NCI-H1092 treated with DMSO at 0.1 percent for 48 hours (cell line): ENCODE measurements at regions not wholly inside any gene's neighbourhood (a gene's known extent, or its start where the extent isn't known, plus 50 kb on each side); places are given as distances from the start of the nearest gene placed in this dataset.

ENCODE experiments used
- DNase-seq: peaks from one replicate; lab custom pipeline; 2025; lab: John Stamatoyannopoulos, UW

DNA sequence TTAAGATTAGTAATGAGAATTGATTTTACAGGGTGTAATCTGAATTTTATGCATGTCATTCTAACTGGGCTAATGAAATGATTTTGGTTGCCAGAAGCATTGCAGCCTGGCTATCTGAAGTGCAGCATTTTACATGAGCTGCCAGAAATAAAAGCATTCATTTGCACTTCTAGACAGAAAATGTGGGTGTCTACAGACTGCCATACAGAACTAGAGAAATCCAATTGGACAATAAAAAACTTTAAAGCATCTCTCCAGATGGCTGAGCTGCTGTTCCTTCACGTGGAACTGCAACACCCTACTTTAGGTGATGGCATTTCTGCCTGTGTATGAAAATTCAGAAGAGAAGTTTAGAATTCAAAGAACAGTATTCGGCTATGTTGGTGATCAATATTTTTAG, 450.1 kb upstream of the SLITRK1 start:
- no peak for DNase-seq

DNA sequence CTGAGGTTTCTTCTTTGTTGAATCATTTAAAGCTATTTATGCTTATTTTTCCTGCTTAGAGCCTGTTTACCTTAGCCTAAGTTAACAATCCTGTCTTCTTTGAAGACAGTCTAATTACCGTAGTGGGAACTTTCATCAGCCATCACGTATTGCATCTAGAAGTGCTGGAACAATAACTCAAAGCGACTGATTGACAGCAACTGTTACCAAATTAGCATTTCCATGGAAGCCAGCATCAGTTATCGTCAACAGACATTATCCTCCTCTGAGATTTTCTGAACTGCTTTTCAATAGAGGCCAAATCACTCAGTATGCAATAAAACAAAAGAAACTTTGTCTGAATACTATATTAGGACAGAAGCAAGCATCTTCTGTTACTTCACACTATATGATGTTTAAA, 433.3 kb upstream of the SLITRK1 start:
- DNase-seq = no peak

DNA sequence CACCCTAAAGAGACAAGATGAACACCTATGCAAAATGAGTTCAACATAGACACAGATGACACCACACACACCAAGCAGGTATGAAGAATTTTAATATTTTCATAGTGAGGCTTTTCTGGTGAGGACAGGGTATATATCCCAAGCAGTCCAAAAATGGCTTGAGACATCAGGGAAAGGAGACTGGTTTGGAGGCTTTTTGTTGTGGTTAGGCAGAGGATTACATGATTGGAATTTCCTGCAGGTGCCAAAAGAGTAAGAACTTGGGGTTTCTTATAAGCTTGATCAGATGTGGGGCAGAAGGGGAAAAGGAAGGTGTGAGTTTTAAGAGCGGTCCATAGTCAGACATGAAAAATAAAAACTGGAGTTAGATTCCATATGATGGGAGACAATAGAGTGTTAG, 420.8 kb upstream of the SLITRK1 start:
- no peak for DNase-seq

DNA sequence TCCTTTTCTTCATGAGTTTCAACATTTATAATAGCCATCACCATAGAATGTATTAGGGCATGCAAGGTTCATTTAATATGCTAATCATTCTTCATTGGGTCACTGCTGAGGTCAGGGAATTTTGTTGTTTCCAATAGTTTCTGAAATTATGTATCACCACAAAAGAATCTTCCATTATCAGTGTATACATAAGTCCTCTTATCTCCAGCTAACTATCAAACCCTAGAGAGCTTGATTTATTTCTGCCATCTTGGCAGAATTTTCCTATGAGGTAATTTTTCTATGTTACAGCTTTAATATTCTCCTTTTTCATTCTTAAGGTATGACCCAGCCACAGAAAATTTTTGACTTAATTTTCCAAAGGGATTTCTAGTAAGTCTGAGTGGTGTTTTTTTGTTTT, 415.0 kb upstream of the SLITRK1 start:
- no peak for DNase-seq

DNA sequence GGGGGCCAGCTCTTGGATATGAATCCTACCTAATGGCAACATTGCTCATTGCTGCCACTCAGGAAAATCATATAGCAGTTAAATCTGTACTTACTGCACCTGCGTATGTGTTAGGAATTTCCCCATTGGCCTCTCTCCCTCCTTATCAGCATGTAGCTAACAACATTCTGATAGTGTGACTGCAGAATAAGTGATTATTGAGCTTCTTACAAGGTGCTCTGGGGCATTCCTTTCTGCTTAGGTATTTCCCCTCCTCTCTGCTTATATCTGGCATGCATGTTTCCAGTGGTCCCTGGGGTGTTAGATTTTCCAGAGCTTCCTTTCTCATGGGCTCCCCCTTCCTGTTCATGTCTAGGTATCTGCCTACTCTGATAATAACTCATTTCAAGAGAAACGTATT, 414.1 kb upstream of the SLITRK1 start:
- no peak for DNase-seq

DNA sequence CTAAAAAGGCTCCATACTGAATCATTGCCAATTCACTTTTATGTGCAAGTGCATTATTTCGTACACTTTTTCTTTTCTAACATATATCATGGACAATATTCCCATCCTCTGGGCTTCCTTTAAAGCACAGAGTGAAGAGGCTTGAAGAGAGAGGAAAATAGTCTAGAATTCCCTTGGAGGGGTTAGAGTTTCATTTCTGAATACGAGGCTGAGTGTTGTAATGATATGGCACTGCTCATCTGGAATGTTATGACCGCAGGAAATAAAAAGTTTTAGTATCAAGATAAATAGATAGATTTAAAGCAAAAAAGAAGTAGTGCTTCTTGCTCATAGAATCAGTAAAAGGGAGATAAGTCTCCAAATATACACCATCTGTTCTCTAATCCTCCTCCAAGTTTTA, 412.3 kb upstream of the SLITRK1 start:
- no peak for DNase-seq

DNA sequence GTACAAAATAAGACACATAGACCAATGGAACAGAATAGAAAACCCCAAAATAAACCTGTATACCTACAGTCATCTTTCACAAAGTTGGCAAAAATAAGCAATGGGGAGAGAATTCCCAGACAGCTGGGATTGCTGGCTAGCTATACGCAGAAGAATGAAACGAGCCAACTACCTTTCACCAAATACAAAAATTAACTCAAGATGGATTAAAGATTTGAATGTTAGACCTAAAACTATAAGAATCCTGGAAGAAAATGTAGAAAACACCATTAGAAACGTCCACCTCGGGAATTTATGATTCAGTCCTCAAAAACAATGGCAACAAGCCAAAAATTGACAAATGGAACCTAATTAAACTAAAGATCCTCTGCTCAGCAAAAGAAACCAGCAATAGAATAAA, 408.1 kb upstream of the SLITRK1 start:
- DNase-seq = no peak

DNA sequence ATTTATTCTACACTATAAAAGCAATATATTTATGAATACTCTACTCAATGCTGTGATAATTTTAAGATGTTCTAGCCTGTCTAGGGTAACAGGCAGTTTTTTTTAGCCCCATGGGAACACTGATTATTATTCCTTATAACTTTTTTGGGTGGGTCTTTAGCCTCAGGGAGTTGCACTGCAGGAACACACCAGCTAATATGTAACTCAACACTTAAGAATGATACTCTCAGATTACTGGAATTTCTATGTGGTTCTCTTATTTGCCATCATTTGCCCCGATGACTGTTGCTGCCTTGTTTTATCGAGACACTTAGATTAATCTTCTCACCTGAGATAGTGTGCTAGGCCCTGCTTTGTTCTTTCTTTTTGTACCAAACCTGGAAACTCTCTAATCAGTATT, 396.9 kb upstream of the SLITRK1 start:
- no peak for DNase-seq

DNA sequence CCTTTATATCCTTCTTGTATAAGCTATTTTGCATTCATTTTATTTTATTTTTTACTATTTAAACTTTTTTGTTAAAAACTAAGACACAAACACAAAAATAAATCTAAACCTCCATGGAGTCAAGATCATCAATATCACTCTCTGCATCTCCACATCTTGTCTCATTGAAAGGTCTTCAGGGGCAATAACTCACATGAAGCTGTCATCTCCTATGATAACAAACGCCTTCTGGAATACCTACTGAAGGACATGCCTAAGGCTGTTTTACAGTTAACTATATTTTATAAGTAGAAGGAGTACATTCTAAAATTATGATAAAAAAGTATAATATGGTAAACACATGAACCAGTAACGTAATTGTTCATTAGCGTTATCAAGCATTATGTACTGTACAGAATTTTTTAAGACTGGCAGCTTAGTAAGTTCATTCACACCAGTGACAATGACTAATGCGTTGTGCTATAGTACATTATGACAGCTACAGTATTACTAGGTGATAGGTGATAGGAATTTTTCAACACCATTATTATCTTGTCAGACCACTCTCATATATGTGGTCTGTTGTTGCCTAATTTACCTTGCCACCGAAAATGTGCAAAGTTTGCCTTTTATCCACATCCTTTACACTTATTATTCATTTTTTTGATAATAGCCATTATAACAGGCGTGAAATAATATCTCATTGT, 390.7 kb upstream of the SLITRK1 start:
- DNase-seq = no peak

DNA sequence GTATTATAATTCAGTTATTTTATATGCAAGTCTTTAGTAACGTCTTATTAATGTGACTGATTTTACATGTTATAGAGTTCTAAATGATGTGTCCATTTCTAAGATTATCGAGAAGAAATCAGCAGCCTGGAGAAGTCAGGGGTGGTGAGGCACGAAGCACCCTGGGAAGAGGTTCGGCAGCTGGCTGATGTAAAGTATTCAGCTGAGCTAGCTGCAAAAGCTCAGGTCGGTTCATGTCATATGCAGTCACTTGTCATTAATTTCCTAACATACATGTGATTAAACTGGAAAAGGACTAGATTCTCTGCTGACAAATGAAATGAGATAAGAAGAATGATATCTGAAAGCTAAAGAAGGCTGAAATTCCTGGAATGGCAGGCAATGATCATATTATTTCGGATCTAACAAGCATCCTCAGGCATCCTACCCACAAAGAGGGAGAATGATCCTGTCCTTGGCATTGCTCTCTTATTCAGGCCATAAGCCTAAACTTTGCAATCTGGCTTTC, 383.0 kb upstream of the SLITRK1 start:
- DNase-seq = no peak

DNA sequence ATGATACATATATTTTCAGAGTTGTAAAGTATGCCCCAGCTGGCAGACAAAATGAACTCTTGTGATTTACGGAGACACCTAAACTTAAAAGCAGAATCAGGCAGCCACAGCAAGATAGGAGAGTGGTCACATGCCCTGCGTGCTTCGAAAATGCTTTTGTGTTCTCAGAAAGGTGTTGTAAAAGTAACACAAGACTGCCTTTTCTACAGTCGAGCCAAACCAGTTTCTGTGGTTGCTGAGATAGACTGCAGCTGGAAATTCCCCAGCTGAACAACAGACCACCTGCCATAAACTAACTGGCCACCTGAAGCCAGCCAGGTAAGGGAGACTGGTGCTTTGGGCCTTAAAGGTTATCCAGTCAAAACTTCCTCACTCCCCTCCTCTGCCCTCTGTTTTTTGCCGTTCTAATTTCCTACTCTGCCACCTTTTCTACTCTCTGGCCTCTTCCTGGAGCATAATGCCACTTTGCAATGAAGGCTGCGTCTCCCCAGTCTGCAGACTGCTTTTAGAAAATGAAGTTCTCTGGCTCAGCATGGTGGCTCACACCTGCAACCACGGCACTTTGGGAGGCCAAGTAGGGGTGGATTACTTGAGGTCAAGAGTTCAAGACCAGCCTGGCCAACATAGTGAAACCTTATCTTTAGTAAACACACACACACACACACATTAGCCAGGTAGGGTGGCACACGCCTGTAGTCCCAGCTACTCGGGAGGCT, 381.2 kb upstream of the SLITRK1 start:
- DNase-seq = no peak

DNA sequence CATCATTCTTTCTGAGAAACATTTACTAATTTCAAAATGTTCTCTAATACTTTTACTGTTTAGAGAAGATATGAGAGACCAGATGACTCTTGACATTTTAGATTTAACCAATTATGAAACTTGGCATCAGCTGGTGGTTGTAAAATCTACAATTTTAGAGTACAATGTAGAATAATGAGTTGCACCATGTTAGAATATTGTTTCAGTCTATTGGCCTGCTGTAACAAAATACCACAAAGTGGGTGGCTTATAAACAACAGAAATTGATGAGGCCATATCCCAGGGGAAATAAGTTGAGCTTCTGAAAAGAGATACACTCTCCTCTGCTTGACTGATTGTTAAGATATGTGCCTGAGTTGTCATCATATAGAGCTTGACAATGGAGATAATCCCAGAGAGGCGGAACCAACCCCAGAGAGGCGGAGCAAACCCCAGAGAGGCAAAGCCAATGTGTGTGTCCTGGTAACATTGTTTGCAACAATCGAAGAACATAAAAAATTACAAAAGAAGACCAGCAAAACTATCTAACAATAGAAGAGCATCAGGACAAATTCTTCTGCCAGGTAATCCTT, 373.0 kb upstream of the SLITRK1 start:
- no peak for DNase-seq

DNA sequence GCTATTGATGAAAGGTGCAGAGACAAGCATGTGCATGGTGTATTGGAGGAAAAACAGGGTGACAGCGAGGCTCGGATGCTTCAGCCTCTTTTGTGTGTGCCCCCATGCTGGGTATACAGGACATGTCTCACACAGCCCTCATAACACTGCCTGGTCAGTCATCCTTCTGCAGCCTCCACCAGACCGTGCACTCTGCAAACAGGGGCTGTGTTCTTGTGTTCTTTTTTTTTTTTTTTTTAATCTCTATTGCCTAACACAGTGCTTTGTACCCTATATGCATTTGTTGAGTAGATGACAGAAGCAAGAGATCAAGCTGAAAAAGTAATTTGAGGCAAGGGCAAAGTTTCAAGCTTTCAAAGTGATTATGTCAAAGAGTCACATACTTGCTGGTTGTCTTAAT, 367.2 kb upstream of the SLITRK1 start:
- DNase-seq = no peak

DNA sequence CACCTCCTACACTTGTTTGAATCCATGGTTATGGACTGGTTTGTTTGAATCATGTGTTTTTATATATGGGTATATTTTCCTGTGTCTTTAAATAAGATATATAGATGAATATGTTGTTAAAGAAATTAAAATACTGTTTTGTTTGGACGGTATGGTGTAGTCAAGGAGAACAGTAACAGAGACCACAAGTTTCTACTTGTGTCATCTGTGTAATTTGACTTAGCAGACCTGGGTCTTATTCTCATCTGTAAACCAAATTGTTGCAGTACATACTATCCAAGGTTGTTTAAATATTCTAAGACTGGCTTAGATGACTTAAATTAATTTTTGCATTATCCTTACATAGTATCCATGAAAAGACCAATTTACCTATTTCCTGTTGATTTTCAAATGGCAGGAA, 361.1 kb upstream of the SLITRK1 start:
- no peak for DNase-seq

DNA sequence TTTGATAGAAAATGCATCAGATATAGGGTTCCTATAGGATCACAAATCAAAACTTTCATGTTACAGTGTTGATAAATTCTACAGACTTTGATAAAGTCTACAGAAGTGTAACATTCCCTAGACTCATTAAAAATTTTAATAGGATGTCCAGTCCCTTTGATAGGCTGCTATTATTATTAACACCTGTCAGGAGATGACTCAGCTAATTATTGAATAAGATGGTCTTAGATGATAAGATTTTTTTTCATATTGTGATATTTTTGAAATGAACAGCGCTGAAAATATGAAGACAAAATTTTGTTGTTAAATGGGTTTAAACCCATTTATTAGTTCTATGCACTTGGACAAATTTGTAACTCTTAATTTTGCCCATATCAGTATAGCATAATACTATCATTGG, 356.8 kb upstream of the SLITRK1 start:
- no peak for DNase-seq

DNA sequence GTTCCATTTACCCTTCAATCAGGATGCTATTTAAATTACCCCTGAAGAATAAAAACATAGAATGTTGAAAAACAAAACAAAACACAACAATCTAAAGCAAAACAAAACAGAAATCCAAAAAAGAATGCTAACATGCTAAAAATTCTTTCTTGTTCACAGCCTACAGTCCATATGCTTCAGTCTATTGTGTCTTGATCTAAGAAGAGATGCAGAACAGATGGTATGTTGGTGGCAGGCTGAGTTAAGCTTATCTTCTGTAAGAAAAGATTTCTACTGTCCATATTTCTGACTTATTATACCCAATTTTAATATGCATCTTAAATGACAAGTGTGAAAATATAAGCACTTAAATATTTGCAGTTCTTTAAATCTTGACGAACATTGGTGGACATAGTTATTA, 356.1 kb upstream of the SLITRK1 start:
- no peak for DNase-seq

DNA sequence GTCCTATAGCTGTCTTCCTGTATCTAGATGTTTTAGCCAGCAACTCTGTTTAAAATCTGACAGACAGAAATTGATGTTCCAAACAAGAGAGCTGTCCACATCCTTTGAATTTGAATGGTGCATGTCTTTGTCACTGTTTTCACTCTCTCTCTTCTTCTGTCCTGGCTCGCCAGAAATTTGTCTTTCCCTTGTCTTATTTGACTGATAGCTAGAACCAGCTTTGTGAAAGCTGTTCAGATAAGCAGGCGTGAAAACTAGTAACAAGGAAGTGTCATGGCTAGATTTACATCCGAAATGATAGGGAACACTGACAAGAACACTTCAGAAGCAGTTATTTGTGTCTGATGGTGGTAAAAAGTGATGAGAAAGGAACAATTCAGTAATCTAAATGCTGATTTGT, 354.9 kb upstream of the SLITRK1 start:
- DNase-seq = no peak

DNA sequence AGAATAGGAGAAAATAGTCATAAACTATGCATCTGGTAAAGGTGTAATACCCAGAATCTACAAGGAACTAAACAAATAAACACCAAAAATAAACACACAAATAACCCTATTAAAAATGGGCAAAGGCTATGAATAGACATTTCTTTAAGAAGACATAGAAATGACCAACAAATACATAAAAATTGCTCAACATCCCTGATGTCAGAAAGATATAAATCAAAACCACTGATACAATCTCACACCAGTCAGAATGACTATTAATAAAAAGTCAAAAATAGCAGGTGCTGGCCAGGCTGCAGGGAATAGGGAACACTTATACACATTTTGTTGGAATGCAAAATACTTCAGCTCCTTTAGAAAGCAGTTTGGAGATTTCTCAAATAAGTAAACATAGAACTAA, 352.1 kb upstream of the SLITRK1 start:
- DNase-seq = no peak

DNA sequence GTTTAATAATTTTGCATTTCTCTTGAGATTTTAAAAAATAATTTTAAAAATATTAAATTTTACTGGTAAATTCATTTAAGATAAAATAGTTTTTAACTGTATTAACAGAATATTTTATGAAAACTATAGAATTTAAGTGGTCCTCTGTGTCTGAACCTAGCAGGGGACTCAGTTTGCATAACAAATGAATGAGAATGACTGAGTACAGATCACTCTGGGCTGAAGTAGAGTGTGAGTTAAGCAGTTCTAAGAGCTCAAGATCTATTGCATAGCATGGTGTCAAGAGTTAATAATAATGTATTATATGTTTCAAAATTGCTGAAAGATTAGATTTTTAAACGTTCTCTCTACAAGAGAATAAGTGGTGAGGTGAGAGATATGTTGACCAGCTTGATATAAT, 348.3 kb upstream of the SLITRK1 start:
- no peak for DNase-seq

DNA sequence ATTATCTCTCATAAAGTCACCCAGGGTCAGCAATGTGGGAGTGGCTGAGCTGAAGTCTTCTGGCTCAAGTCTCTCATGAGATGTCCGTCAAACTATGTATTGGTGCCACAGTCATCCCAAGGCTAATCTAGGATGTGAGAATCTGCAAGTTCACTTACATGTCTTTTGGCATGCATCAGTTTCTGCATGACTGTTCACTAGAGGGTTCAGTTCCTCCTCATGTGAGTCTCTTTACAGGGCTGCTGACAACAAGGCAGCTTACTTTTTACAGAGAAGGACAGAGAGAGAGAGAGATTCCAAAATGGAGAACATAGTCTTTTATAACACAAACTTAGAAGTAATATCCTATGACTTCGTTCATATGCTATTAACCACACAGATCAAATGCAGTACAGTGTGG, 328.8 kb upstream of the SLITRK1 start:
- no peak for DNase-seq

DNA sequence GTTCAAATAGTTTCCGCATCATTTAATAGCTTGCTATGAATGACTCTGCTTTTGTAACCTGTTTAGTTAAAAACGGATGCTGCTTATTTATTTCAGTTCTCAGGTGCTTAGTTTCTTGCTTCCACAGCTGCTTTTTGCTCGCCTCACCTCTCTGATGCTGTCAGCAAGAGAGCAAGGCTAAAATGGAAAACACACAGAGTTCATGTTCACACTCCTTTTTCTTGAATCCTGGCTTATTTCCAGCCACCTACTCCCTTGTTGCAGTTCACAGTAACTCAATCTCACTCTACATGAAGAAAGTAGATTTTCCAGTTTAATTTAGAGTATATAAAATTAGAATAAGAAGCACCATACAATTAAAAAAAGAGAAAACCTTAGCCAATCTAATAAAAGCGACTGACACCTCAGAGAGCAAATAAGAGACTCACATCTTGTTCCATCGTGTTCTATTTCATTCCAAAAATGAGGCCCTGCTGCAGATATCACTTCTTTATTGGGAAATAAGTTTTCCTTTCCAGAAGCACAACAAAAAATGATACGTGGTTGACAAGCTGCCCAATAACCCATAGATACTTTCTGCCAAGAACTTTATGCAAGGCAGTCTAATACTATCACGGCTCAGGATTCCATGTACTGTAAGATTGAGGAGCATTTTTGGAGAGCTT, 326.1 kb upstream of the SLITRK1 start:
- DNase-seq = peak; percentile 16

DNA sequence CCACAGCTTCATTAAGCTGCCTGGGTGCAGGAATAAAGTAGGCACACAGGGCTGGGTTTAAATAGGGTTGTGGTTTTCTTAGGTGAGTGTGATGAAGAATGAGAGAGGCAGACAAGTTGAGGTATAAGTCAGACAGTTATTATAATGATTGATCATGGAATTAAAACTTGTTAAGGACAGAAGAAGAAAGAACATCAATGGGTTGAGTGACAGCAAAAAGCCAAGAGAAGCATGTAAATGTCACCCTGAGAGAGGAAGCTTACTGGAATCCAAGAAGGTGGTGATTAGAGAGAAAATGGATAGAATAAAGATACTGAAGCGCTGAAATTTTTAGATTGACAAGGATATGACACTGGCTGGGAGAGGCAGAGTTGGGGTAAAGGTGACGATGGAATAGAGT, 325.2 kb upstream of the SLITRK1 start:
- DNase-seq = no peak

DNA sequence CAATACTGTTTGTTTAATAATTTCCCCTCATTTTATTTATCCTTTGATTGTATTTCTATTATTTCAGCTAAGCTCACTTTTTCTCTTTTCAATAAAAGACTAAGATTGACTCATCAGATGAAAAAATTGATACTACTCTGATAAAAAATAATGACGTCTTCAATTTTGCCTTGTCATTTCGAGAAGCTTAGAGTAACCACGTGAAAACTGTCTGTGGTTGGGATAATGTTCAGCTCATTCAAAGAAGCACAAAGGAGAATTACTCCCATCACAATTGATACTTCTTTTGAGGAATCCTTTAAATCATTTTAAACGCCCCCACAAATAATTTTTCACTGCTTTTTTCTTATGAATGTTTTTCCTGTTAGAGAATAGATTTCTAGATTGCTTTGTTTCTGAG, 318.7 kb upstream of the SLITRK1 start:
- no peak for DNase-seq
